ENCODE measurements at regions not wholly inside any gene's neighbourhood (a gene's known extent, or its start where the extent isn't known, plus 50 kb on each side); places are given as distances from the start of the nearest gene placed in this dataset.

DNA sequence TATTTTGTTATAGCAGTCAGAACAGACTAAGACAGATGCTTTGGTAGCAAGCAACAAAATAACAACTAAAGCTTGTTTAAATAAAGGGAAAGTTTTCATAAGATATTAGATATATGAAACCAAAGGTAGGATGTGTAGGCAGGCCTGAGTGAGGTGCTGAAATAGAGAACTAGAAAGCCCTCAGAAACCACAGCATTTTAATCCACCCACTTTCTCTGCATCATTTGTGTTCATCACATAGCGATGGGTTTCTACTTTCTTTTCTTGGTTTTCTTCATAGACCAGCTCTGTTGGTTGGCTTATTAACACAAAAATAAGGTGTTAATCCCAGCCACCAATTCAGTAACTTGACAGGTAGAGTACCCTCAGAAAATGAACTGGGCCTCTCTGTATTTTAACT lies 58.6 kb downstream of the RPS12 start:
- H3K4me3 ChIP-seq (ENCODE audit: low read depth in 2 of 2, low read length in 1 of 2) = no peak overlapping the region
- H3K9ac ChIP-seq = no peak overlapping the region
- H4K20me1 ChIP-seq (ENCODE audit: insufficient read depth) = no peaks in the 10 kb centered on the region
- no peaks in the 10 kb centered on the region for H3F3A ChIP-seq (replicated peaks; ENCODE audit: insufficient read depth)
- no peak overlapping the region for H3K27ac ChIP-seq (ENCODE audit: low read depth in 2 of 2, low read length in 1 of 2)
- no peaks in the 10 kb centered on the region for H3K36me3 ChIP-seq (replicated peaks in 1 of 2; ENCODE audit: control insufficient read depth in 1 of 2, insufficient read depth in 2 of 2, low read length in 1 of 2)
- no peaks in the 10 kb centered on the region for H3K9me3 ChIP-seq
- ChIA-PET POLR2A (no interaction called here), CTCF (interaction anchor here (0.7 to 1.8 kb wide), 2 partner anchors 42 to 50 kb away, joined by 3 to 4 read pairs; no protein-coding TSS in a partner anchor)
- H3K27me3 ChIP-seq (ENCODE audit: insufficient read depth) = no peaks in the 10 kb centered on the region
- H3K9me2 ChIP-seq = no peaks in the 10 kb centered on the region
- 74% methylated on average over 1 of the region's 1 CpG for WGBS (ENCODE audit: low lambda C conversion rate)
- no peak overlapping the region for H2AFZ ChIP-seq (ENCODE audit: low read depth)
- DNase-seq = no peak
- TF ChIP-seq RAD21 (IDR thresholded peaks at IDR 0.05; ENCODE audit: low read length) (no peak), SIN3A (IDR thresholded peaks at IDR 0.05; ENCODE audit: borderline replicate concordance, low read depth, low read length) (no peak), ELF1 (IDR thresholded peaks at IDR 0.05) (no peak), GABPA (IDR thresholded peaks at IDR 0.05; ENCODE audit: low read depth) (no peak), SMC3 (IDR thresholded peaks at IDR 0.05; ENCODE audit: low read depth, low read length) (no peak), FOXJ3 (CRISPR knock-in tag; IDR thresholded peaks at IDR 0.05) (no peak), TCF12 (IDR thresholded peaks at IDR 0.05) (no peak), JUND (IDR thresholded peaks at IDR 0.05) (no peak), GATA2 (CRISPR knock-in tag; IDR thresholded peaks at IDR 0.05) (no peak)
- TF ChIP-seq, protein P1, sequence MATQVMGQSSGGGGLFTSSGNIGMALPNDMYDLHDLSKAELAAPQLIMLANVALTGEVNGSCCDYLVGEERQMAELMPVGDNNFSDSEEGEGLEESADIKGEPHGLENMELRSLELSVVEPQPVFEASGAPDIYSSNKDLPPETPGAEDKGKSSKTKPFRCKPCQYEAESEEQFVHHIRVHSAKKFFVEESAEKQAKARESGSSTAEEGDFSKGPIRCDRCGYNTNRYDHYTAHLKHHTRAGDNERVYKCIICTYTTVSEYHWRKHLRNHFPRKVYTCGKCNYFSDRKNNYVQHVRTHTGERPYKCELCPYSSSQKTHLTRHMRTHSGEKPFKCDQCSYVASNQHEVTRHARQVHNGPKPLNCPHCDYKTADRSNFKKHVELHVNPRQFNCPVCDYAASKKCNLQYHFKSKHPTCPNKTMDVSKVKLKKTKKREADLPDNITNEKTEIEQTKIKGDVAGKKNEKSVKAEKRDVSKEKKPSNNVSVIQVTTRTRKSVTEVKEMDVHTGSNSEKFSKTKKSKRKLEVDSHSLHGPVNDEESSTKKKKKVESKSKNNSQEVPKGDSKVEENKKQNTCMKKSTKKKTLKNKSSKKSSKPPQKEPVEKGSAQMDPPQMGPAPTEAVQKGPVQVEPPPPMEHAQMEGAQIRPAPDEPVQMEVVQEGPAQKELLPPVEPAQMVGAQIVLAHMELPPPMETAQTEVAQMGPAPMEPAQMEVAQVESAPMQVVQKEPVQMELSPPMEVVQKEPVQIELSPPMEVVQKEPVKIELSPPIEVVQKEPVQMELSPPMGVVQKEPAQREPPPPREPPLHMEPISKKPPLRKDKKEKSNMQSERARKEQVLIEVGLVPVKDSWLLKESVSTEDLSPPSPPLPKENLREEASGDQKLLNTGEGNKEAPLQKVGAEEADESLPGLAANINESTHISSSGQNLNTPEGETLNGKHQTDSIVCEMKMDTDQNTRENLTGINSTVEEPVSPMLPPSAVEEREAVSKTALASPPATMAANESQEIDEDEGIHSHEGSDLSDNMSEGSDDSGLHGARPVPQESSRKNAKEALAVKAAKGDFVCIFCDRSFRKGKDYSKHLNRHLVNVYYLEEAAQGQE (IDR thresholded peaks at IDR 0.05; ENCODE audit: low read depth, low read length) = no peak
- TF ChIP-seq, protein P2, sequence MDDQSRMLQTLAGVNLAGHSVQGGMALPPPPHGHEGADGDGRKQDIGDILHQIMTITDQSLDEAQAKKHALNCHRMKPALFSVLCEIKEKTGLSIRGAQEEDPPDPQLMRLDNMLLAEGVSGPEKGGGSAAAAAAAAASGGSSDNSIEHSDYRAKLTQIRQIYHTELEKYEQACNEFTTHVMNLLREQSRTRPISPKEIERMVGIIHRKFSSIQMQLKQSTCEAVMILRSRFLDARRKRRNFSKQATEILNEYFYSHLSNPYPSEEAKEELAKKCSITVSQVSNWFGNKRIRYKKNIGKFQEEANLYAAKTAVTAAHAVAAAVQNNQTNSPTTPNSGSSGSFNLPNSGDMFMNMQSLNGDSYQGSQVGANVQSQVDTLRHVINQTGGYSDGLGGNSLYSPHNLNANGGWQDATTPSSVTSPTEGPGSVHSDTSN (IDR thresholded peaks at IDR 0.05) = no peak
- H3K4me1 ChIP-seq (ENCODE audit: control insufficient read depth in 1 of 2, insufficient read depth in 2 of 2, low read depth in 1 of 2, low read length in 1 of 2) = no peaks in the 10 kb centered on the region; a peak in 1 of 4 replicates
- no peaks in the 10 kb centered on the region for H3K79me2 ChIP-seq (ENCODE audit: insufficient read depth)
- no peak overlapping the region for H3K4me2 ChIP-seq

DNA sequence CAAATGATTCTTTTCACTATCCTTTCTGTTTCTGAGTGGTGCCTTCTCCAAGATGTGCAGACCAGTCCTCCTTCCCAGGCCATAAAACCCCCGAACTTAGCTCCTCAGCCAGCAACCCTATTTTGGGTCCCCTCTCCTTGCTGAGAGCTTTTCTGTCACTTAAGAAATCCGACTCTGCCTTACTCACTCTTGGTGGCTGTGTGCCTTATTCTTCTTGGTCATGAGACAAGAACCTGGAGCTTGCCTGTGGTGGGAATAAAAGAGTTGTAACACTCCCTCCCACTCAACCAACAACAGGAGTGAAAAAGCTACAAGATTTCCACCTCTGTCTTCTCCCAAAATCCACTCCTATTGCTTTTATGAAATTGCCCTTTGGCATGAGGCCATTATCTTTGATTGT lies 62.6 kb downstream of the RPS12 start:
- H2AFZ ChIP-seq (ENCODE audit: low read depth) = no peak overlapping the region
- WGBS (ENCODE audit: low lambda C conversion rate) = 29% methylated on average over 2 of the region's 2 CpGs
- ChIA-PET POLR2A (no interaction called here), CTCF (no interaction called here)
- H3K4me1 ChIP-seq (ENCODE audit: control insufficient read depth in 1 of 2, insufficient read depth in 2 of 2, low read depth in 1 of 2, low read length in 1 of 2) = no peaks in the 10 kb centered on the region
- no peak overlapping the region for H3K27ac ChIP-seq (ENCODE audit: low read depth in 2 of 2, low read length in 1 of 2)
- H3K9ac ChIP-seq = no peak overlapping the region
- H3F3A ChIP-seq (replicated peaks; ENCODE audit: insufficient read depth) = no peaks in the 10 kb centered on the region
- H3K36me3 ChIP-seq (replicated peaks in 1 of 2; ENCODE audit: control insufficient read depth in 1 of 2, insufficient read depth in 2 of 2, low read length in 1 of 2) = no peaks in the 10 kb centered on the region
- TF ChIP-seq EP300 (IDR thresholded peaks at IDR 0.05; ENCODE audit: borderline replicate concordance in 1 of 2, low read depth in 1 of 2, low read length in 1 of 2) = no peak
- TF ChIP-seq, protein P3, sequence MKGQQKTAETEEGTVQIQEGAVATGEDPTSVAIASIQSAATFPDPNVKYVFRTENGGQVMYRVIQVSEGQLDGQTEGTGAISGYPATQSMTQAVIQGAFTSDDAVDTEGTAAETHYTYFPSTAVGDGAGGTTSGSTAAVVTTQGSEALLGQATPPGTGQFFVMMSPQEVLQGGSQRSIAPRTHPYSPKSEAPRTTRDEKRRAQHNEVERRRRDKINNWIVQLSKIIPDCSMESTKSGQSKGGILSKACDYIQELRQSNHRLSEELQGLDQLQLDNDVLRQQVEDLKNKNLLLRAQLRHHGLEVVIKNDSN (IDR thresholded peaks at IDR 0.05; ENCODE audit: borderline replicate concordance, low read depth) = no peak
- no peak for TF ChIP-seq RFX5 (IDR thresholded peaks at IDR 0.05; ENCODE audit: low read length)
- TF ChIP-seq NRF1 (IDR thresholded peaks at IDR 0.05; ENCODE audit: low read depth, low read length) = no peak
- H3K79me2 ChIP-seq (ENCODE audit: insufficient read depth) = no peaks in the 10 kb centered on the region
- no peaks in the 10 kb centered on the region for H3K9me2 ChIP-seq
- no peak for DNase-seq
- no peaks in the 10 kb centered on the region for H3K9me3 ChIP-seq
- H3K4me2 ChIP-seq = no peak overlapping the region
- H4K20me1 ChIP-seq (ENCODE audit: insufficient read depth) = no peaks in the 10 kb centered on the region
- no peak overlapping the region for H3K4me3 ChIP-seq (ENCODE audit: low read depth in 2 of 2, low read length in 1 of 2)
- H3K27me3 ChIP-seq (ENCODE audit: insufficient read depth) = no peaks in the 10 kb centered on the region

Measured in SK-N-SH (cell line).